ENCODE measurements at regions not wholly inside any gene's neighbourhood (a gene's known extent, or its start where the extent isn't known, plus 50 kb on each side); places are given as distances from the start of the nearest gene placed in this dataset.
"Not testable (repeated sequence)": the region's sequence is repeated elsewhere in the genome, so short reads cannot be mapped to it uniquely, and the experiment has no call there.

DNA sequence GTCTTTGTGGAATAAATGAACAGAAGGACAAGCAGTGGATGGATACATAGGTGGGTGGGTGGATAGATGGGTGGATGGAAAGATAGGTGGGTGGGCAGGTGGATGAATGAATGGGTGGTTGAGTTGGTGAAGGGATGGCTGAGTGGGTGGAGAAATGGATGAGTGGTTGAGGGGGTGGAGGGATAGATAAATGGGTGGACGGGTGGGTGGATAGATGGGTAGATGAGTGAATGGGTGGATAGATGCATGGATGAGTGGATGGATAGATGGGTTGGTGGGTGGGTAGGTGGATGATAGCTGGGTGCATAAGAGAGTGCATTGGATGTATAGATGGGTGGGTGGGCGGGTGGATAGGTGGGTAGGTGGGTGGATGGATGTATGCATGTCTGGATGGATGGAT, 63.5 kb downstream of the UNC93B1 start:
- DNase-seq (ENCODE audit: low read depth, low spot score), result not testable (repeated sequence)

DNA sequence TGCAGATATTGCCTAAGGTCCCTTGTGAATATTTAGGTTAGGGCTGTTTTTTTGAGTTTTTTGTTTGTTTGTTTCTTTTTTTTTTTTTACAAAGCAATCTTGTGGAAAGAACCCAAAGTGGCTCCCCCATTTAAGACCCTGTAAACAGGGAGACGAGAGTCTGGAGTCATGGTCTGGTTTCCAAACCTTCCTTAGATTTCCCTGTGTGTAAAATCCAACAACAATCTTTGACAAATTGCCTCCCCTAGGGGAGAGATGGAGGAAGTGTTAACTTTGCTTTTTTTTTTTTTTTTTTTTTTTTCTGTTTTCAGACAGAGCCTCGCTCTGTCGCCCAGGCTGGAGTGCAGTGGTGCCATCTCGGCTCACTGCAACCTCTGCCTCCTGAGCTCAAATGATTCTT, 64.9 kb downstream of the UNC93B1 start:
- not testable (repeated sequence) for DNase-seq (ENCODE audit: low read depth, low spot score)

DNA sequence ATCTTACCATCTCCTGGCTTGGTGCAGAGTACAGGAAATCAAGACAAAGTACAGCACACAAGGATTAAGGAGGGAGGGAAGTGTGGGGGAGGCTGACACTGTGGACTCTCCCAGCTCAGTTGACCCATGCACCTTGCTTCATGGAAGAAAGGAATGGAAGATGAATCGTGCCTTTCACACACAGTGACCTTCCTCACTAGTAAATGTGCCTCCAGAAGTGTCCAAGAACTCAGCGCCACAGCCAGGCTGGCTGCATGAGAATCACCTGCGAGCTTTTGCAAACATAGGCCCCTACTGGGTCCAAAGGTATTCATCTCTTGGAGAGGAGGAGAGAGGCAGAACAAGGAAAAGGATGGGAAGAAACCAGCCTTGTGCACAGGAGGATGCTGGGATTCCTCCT, 65.5 kb downstream of the UNC93B1 start:
- not testable (repeated sequence) for DNase-seq (ENCODE audit: low read depth, low spot score)

DNA sequence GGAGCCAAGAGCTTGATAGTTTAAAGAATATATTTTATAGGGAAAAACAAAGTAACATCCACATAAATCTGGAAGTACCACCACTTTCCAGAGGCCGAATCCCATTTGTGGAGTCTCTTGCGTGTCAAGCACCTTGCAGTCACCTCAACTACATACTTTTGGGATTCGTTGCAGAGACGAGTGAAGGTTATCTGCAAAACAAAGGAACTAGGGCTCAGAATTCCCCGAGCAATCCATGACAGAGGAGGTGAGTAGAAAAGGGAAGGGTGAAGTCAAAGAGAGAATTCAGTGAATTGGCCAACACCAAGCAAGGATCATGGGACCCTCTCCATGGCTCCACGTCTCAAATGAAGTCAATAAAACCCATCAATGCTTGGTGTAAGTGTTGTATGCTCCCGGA, 80.3 kb downstream of the UNC93B1 start:
- DNase-seq (ENCODE audit: low read depth, low spot score), result not testable (repeated sequence)

DNA sequence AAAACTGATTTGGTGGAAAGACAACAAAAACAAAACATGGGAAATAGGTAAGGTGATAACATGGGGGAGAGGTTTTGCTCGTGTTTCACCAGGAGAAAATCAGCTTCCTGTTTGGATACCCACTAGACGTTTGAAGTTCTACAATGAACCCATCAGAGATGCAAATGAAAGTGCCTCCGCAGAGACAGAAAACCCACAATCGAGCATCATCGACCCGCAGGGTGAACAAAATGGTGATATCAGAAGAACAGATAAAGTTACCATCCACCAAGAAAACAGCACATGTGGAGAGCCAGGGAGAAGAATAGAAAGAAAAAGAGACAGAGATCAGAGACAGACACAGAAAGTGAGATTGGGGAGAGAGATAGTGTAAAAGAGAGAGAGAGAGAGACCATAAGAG, 83.4 kb downstream of the UNC93B1 start:
- DNase-seq (ENCODE audit: low read depth, low spot score), result not testable (repeated sequence)

DNA sequence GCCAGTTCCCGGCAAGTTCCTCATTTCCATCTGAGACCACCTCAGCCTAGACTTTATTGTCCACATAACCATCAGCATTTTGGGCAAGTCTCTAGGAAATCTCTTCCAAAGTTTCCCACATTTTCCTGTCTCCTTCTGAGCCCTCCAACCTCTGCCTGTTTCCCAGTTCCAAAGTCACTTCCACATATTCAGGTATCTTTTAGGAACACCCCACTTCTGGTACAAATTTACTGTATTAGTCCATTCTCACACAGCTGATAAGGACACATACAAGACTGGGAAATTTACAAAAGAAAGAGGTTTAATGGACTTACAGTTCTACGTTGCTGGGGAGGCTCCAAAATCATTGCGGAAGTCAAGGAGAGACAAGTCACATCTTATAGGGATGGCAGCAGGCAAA, 91.7 kb downstream of the UNC93B1 start:
- not testable (repeated sequence) for DNase-seq (ENCODE audit: low read depth, low spot score)

DNA sequence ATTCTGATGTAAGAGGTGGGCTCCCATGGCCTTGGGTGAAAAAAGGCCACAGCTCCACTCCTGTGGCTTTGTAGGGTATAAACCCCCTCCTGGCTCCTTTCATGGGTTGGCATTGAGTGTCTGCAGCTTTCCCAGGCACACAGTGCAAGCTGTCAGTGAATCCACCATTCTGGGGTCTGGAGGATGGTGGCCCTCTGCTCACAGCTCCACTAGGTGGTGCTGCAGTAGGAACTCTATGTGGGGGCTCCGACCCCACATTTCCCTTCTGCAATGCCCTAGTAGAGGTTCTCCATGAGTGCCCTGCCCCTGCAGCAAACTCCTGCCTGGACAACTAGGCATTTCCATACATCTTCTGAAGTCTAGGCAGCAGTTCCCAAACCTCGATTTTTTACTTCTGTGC, 92.7 kb downstream of the UNC93B1 start:
- not testable (repeated sequence) for DNase-seq (ENCODE audit: low read depth, low spot score)

DNA sequence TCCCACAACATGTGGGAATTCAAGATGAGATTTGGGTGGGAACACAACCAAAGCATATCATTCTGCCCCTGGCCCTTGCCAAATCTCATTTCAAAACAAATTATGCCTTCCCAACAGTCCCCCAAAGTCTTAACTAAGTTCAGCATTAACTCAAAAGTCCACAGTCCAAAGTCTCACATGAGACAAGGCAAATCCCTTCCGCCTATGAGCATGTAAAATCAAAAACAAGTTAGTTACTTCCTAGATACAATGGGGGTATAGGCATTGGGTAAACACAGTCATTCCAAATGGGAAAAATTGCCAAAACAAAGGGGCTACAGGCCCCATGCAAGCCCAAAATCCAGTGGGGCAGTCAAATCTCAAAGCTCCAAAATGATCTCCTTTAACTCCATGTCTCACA, 93.1 kb downstream of the UNC93B1 start:
- DNase-seq (ENCODE audit: low read depth, low spot score), result not testable (repeated sequence)

DNA sequence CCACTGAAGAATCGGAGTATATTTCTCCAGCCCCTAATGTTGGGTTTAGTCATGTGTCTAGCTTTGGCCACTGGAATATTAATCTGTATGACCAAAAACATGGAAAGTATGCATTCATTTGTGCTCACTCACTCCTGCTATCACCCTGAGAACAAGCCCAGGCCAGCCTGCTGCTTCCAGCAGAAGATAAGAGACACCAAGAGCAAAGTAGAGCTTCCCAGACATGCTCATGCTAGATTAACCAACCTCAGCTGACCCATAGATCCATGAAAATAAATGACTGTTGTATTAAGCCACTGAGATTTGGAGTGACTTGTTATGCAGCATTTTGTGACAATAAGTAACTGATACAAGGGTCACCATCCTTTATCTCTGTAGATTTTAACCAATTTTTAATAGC, 96.9 kb downstream of the UNC93B1 start:
- not testable (repeated sequence) for DNase-seq (ENCODE audit: low read depth, low spot score)

DNA sequence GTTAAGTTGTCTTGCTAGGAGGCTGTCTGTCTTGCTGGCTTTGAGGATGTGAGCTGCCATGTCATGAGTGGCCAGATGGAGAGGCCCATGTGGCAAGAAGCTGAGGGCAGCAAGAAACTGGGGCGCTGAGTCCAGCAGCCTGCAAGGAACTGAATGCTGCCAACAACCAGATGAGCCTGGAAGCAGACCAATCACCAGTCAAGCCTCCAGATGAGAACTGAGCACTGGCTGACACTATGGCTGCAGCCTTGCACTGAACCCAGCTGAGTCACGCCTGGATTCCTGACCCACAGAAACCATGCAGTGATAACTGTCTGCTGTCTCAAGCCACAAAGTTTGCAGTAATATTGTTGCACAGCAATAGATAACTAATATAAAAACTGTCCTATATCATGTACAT, 104.4 kb downstream of the UNC93B1 start:
- DNase-seq (ENCODE audit: low read depth, low spot score), result not testable (repeated sequence)

DNA sequence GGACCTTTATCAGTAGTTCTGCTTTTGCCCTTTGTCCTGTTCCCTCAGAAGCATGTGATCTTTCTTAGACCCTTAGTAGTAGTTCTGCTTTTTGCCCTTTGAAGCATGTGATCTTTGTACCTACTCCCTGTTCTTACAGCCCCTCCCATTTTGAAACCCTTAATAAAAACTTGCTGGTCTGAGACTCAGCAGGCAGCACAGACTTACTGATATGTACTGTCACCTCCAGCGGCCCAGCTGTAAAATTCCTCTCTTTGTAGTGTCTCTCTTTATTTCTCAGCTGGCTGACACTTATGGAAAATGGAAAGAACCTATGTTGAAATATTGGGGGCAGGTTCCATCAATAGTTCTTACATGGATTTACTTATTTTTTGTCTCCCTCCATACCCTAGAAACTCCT, 110.4 kb downstream of the UNC93B1 start:
- not testable (repeated sequence) for DNase-seq (ENCODE audit: low read depth, low spot score)

DNA sequence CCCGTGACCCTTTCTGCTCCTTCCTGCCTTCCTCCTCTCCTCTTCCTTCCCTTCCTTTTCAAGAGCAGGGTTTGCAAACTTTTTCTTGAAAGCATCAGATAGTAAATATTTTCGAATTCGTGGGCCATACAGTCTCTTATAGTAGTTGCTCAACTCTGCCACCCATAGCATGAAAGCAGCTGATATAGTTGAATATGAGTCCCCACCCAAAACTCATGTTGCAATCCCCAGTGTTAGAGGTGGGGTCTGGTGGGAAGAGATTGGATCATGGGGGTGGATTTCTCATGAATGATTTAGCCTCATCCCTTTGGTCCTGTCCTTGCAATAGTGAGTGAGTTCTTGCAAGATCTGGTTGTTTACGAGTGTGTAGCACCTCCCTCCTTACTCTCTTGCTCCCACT, 114.3 kb downstream of the UNC93B1 start:
- DNase-seq (ENCODE audit: low read depth, low spot score), result not testable (repeated sequence)

DNA sequence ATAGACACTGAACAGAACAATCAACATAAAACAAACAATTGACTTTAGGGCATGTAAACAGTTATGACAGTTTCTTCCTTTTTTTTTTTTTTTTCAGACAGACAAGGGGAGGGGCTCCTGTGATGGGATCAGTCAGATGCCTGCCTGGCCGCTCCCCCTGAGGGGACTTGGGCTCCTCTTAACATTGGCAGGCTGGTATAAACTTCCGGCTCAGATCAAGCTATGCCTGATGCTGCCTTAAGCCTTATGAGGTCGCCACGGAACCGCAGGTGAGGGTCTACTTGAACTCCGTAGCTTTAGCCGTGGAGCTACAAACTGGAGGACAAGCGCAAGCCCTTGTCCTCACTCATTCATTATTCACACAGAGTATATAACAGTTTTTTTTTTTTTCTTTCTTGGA, 115.8 kb downstream of the UNC93B1 start:
- DNase-seq (ENCODE audit: low read depth, low spot score), result not testable (repeated sequence)

DNA sequence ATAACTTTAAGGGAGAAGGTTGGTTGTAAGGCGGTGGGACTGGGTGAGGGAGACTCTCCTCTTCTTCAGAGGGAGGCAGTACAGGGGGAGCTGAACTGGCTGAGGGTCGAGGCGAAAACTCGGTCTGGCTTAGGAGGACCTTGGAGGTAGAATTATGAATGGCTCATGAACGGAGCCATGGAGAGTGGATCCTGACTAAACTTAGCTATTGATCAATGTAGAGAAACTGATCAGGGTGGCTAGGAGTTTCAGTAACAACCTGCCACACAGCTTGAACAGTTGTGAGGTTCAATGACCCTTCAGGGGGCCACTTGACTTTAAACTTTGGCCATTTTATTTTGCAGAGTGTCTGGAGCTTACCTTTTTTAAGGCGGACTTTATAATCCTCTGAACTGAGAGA, 117.2 kb downstream of the UNC93B1 start:
- DNase-seq (ENCODE audit: low read depth, low spot score), result not testable (repeated sequence)

DNA sequence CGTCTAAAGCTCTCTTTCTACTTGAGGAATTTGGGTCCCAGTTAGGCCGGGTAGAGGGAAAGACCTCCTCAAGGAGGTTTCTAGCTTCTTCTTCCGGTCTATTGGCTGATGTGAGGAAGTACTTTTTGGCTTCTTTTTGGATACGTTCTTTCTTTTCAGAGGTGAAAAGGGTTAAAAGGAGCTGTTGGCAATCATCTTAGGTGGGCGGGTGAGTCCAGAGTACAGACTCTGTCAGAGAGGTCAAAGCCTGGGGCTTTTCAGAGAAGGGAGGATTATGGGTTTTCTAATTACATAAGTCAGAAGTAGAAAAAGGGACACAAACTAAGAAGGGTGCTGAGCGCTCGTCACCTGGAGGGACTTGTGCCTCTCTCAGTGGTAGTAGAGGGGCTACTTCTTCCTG, 117.7 kb downstream of the UNC93B1 start:
- not testable (repeated sequence) for DNase-seq (ENCODE audit: low read depth, low spot score)

DNA sequence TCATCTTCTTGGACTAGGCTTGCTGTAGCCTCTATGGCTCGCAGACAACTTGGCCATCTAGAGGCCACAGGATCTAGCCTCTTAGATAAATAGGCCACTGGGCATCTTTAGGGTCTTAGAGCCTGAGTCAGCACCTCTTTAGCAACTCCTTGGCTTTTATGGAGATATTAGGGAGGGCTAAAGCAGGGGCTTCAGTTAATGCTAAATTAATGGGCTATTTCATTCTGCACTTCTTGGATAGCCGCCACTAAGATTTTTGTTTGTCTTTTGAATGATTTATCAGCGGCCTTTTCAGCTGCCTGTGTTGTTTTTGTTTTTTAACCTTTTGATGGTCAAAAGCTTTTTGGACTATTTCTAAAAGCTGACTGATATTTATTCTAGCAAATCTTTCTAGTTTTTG, 118.3 kb downstream of the UNC93B1 start:
- not testable (repeated sequence) for DNase-seq (ENCODE audit: low read depth, low spot score)

DNA sequence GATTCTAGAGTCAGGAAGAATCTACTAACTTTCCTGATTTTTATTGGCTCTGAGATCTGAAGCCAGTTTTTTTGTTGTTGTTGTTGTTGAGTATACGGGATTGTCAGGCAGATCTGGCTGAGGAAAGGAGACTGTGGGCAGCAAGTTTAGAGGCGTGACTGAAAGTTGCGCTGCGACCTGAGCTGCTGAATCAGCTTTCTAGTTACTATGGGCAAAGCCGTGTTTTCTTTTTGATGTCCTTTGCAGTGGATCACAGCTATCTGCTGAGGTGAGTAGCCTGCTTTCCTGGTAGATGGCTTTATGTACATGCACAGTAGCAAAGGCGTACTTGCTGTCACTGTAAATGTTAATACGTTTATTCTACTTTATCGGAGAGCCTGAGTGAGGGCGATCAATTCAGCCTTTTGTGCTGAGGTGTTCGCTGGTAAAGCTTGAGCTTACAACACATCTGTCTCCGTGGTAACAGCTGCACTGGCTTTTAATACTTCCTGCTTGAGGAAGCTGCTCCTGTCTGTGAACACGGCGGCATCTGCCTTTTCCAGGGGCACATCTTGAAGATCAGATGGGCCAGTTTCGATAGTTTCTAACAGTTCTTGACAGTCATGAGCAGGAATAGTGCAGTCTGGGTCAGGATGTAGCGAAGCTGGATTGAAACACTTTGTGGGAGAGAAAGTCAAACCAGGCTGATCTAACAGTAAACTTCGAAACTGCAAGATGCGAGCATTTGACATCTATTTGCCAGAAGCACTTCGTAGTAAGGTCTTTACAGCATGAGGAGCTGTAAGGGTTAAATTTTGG, 118.9 kb downstream of the UNC93B1 start:
- DNase-seq (ENCODE audit: low read depth, low spot score), result not testable (repeated sequence)

DNA sequence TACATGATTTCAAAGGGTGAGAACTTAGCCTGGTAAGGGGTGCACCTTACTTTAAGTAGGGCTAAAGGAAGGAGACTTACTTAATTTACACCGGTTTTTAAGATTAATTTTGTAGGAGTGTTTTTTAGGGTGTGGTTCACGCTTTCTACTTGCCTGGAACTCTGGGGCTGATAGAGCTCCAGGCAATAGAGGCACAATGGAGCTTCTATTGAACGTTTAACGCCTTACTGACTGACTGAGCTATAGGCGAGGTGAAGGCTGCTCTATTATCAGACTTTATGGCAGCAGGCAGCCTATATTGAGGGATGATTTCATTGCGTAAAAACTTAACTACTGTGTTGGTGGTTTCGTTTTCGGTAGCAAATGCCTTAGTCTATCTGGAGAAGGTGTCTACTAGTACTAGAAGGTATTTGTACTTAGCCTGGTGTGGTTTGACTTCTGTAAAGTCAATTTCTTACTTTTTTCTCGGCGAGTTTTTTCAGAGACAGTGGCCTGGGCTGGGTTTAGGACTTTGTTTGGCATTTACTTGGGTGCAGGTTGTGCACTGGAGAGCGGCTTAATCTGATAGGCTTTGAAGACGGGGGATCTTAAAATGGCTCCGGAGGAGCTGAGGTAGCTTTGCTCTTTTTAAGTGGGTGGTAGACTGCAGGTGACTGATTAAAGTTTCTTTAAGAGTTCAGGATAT, 119.7 kb downstream of the UNC93B1 start:
- not testable (repeated sequence) for DNase-seq (ENCODE audit: low read depth, low spot score)

DNA sequence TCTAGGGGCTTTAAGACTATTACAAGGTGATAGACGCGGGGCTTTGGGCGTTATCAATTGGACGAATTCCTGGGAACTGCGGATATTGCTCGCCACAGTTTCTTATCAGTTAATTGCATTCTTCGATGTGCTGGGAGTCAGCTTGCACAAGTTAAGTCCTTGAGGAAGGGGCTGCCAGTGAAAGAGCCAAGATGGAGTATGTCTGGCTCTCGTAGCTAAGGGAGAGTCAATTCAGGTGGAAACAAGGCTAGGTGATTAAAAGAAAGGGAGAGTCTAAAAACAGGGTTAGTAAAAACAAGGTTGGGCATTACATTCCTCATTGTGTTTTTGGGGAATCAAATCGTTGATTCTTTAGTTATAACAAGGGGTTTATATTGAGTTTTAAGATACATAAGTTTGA, 121.6 kb downstream of the UNC93B1 start:
- DNase-seq (ENCODE audit: low read depth, low spot score), result not testable (repeated sequence)

DNA sequence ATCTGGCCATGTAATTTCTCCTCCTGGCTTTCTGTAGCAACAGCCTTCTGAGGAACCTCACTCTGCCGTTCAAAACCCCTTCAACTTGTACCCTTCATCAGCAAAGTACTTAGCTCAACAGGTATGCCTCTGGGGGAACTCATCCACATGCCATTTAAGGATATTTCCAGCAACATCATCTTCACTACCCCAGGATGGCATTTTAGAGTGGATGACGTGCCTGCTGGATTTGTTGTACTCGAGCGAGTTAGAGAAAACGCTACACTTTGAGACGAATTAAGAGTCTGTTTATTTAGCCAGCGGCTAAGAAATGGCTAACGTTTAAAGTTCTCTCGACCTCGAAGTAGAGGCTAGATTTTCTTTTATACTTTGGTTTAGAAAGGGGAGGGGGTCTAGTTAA, 122.1 kb downstream of the UNC93B1 start:
- not testable (repeated sequence) for DNase-seq (ENCODE audit: low read depth, low spot score)

DNA sequence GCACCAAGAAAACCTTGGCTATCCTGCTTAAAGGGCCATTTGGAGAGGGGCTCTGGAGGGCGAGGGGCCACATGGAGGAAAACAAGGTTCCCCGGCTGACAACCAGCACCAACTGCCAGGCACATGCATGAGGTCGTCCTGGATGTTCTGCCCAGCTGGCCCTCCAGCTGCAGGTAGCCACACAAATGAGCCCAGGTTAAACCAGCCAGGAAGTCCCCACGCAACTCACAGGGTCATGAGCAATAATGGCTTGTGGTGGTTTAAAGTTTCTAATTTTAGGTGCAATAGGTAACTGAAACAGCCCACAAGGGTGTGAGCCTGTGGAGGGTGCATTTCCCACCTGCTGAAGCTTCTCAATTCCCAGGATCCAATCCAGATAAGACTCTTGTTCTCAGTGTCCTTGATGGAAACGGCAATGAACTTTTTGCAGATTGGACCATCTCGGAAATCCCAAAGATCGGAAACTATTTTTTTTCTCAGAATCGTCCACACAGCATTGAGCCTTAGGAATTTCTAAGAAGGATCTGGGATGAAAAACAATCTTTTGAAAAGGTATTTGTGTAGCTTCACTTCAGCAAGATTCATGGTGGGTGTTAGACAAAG, 123.2 kb downstream of the UNC93B1 start:
- not testable (repeated sequence) for DNase-seq (ENCODE audit: low read depth, low spot score)

DNA sequence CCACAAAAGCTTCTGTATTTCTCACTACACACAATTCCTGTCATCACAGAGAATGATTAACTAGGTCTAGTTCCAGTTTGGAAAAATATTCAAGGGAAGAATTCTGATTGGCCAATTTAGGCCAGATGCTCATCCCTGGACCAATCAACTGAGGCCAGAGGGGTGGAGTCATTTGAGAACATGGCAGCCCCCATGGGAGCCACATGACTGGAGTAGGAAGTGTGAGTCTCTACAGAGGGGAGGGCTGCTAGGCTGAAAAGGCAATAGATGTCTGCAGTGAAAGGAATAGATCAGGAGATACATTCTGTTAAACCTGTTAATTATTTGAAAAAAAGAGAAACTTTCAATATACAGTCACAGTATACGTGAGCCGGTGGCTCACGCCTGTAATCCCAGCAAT, 125.2 kb downstream of the UNC93B1 start:
- not testable (repeated sequence) for DNase-seq (ENCODE audit: low read depth, low spot score)

DNA sequence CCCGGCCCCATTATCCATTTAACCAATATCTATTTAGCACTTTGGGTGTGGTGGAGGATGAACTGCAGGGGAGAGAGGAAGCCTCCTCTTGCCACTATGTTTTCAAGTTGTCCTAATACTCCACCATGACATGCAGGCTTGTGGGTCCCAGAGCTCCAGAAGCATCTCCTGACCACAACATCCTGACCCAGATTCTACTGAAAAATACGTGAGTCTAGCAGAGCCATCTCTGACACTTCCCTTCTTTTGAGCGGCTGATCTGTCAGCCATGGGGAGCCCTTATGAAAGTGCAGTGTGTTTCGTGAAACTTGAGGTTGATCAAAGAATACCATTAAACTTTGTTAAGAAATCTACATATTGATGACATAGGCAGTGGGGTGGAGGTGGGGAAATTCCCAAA, 126.6 kb downstream of the UNC93B1 start:
- not testable (repeated sequence) for DNase-seq (ENCODE audit: low read depth, low spot score)

Measured in activated naive CD8-positive, alpha-beta T cell treated with anti-CD3 and anti-CD28 coated beads, Interleukin-2, amount 50 U/mL, for 16 hours (primary cell).